ENCODE measurements at regions not wholly inside any gene's neighbourhood (a gene's known extent, or its start where the extent isn't known, plus 50 kb on each side); places are given as distances from the start of the nearest gene placed in this dataset.
"Not testable (repeated sequence)": the region's sequence is repeated elsewhere in the genome, so short reads cannot be mapped to it uniquely, and the experiment has no call there.

- in situ Hi-C loops (cut with HindIII; ENCODE audit: low pct_unique_long_range_greater_than_20kb, low sequenced_read_pairs), result no loop called here
- TF ChIP-seq JUND (IDR thresholded peaks at IDR 0.05; ENCODE audit: low read depth), result no peak
- DNase-seq (ENCODE audit: low read depth in 1 of 2, low spot score in 1 of 2), result no peak
Measured at GRCh38 chr6:73955800-73956199, 259.8 kb downstream of the CD109 start.

- no peak for TF ChIP-seq JUND (IDR thresholded peaks at IDR 0.05; ENCODE audit: low read depth)
- no peak for DNase-seq (ENCODE audit: low read depth in 1 of 2, low spot score in 1 of 2)
- in situ Hi-C loops (cut with HindIII; ENCODE audit: low pct_unique_long_range_greater_than_20kb, low sequenced_read_pairs), result no loop called here
Measured at GRCh38 chr6:73954881-73955280, 258.9 kb downstream of the CD109 start.

DNA sequence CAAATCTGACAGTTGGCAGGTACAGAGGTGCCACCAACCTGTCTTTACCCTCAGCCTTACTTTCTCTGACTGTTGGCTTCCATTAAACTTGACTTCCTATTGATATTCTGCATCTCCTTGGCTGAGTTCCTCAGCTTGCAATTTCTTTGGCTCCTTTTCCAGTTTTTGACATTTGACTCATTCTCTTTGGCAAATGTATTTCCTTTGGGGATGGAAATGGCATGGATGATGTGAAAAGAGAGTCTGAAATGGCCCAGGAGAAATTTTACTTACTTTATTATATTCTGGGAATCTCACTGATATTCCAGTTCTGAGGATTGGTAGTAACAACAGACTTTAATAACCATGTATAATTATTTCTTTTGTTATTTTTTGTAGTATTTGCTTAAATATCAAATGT is 255.2 kb downstream of the CD109 start:
- no peak for DNase-seq (ENCODE audit: low read depth in 1 of 2, low spot score in 1 of 2)
- TF ChIP-seq JUND (IDR thresholded peaks at IDR 0.05; ENCODE audit: low read depth), result no peak
- in situ Hi-C loops (cut with HindIII; ENCODE audit: low pct_unique_long_range_greater_than_20kb, low sequenced_read_pairs), result no loop called here

DNA sequence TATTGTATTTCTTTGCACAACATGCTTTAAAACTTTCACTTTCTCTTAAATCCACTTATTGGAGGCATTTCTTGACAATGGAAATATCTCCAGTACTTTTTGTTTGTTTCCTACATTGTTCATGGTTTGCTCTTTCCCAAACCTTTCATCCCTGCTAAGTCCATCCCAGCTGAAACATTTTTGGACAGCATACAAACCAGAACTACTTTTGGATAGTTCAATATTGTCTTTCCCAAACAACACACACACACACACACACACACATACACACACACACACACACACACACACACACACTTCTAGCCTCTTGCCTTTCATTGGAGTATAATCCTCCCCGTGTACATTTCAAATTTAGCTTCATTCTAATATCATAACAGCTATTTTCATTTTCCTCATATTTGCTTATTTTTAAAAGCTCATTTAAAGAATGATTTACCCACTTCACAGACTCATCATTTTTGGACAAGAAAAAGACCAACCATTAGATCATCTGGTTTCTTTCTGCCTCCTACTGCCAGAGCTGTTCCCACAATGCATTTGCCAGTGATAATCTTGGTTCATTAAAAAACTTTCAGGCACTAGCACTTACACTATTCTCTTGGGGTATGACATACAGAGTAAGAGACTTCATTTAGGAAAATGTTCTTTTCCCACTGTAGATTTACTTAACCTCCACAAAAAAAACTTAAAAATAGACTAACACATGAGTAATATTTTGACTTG is 248.1 kb downstream of the CD109 start:
- DNase-seq (ENCODE audit: low read depth in 1 of 2, low spot score in 1 of 2), result no peak
- no peak for TF ChIP-seq JUND (IDR thresholded peaks at IDR 0.05; ENCODE audit: low read depth)
- in situ Hi-C loops (cut with HindIII; ENCODE audit: low pct_unique_long_range_greater_than_20kb, low sequenced_read_pairs), result no loop called here

- in situ Hi-C loops (cut with HindIII; ENCODE audit: low pct_unique_long_range_greater_than_20kb, low sequenced_read_pairs), result no loop called here
- no peak for TF ChIP-seq JUND (IDR thresholded peaks at IDR 0.05; ENCODE audit: low read depth)
- no peak for DNase-seq (ENCODE audit: low read depth in 1 of 2, low spot score in 1 of 2)
Measured at GRCh38 chr6:73943411-73943810, 247.4 kb downstream of the CD109 start.

DNA sequence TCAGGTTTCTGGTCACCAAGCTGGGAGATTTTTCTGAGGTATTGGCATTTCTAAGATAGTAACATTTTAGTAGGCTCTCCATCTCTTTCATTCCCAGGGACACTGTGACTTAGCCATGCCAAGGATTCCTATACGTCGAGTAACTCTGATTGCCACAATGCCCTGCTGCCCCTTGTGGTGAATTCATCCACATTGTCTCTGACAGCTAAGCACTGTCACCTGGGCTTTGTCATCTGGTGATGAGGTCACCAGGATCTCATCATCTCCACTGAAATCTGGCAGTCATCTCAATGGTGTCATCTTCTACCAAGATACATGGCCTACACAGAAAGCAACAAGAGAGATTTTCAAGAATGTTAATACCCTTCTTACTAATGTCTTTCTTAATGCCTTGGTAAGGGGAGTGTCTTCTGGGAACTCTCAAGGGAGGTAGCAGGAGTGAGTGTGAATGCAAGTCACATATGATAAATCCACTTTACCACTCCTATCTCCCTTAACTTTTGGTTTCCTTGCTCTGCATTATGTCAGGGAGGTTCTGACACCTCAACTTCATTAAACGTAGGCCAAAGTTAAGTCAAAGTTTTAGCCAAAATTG is 246.7 kb downstream of the CD109 start:
- TF ChIP-seq JUND (IDR thresholded peaks at IDR 0.05; ENCODE audit: low read depth), result no peak
- DNase-seq (ENCODE audit: low read depth in 1 of 2, low spot score in 1 of 2), result peak in 1 of 2 experiments; percentile 5
- in situ Hi-C loops (cut with HindIII; ENCODE audit: low pct_unique_long_range_greater_than_20kb, low sequenced_read_pairs), result no loop called here

DNA sequence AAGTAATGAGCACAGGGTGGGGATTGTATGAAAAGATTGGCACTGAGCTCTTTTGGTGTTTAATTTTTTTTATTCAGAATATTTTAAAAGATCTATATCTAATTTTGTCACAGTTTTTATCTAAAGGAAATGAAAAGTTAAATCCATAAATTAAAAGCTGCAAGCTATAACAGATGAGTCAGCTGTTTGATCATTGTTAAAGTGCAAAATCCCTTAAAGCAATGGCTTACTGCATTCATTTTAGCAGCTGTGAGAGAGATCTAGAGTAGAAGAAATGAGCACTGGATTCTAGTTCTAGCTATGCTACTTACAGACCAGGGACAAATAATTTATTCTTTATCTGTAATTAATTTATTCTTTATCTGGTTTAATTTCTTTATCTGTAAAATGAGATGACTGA is 245.9 kb downstream of the CD109 start:
- DNase-seq (ENCODE audit: low read depth in 1 of 2, low spot score in 1 of 2), result no peak
- TF ChIP-seq JUND (IDR thresholded peaks at IDR 0.05; ENCODE audit: low read depth), result no peak
- in situ Hi-C loops (cut with HindIII; ENCODE audit: low pct_unique_long_range_greater_than_20kb, low sequenced_read_pairs), result no loop called here

DNA sequence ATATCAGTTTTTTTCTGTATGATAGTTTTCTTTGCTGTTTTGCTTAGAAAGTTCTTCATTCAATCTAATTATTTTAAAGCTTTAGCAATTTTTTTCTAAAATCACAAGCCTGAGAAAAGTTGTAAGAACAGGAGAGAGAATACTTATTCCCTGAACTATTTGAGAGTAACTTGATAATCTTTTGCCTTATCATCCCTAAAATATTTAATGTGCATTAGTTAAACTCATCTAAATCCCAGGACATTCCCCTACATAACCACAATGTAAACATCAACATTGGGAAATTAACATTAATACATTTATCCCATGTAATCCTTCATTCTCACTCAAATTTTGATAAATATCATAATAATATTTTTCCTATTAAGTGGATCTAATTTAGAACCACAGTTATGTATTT is 241.8 kb downstream of the CD109 start:
- TF ChIP-seq JUND (IDR thresholded peaks at IDR 0.05; ENCODE audit: low read depth), result no peak
- in situ Hi-C loops (cut with HindIII; ENCODE audit: low pct_unique_long_range_greater_than_20kb, low sequenced_read_pairs), result no loop called here

DNA sequence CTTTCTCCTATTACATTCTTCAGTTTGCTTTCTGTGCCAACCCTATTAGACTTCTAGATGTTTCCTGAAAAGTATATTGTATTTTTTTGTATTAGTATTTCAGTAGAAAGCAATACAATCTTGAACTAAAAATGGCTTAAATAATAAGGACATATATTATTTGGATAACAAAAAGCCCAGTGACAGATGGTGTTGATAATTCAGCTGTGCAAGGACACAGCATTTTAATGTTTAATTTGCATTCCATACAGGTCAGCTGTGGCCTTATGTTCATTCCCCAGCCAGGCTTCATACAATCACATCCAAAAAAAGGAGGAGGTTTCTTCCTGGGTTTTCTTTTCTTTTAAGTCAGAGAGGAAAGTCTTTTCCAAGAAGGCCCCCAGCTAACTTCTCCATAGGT is 236.9 kb downstream of the CD109 start:
- in situ Hi-C loops (cut with HindIII; ENCODE audit: low pct_unique_long_range_greater_than_20kb, low sequenced_read_pairs), result no loop called here
- no peak for DNase-seq (ENCODE audit: low read depth in 1 of 2, low spot score in 1 of 2)
- no peak for TF ChIP-seq JUND (IDR thresholded peaks at IDR 0.05; ENCODE audit: low read depth)

More for the DNA sequence above, 241.8 kb downstream of the CD109 start:
- no peak for DNase-seq (ENCODE audit: low read depth in 1 of 2, low spot score in 1 of 2)

- no peak for DNase-seq (ENCODE audit: low read depth in 1 of 2, low spot score in 1 of 2)
- in situ Hi-C loops (cut with HindIII; ENCODE audit: low pct_unique_long_range_greater_than_20kb, low sequenced_read_pairs), result no loop called here
Measured at GRCh38 chr6:73929405-73929804, 233.4 kb downstream of the CD109 start.

DNA sequence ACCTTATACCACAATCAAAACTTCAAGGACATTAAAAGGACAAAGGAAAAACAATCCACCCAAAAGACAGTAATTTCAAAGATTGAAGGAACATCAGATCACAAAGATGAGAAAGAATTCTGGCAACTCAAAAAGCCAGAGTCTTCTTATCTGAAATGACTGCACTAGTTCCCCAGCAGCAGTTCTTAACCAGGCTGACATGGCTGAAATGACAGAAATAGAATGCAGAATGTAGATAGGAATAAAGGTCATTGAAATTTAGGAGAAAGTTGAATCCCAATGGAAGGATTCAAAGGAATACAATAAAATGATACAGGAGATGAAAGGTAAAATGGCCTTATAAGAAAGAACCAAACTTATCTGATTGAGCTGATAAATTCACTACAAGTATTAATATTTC is 231.4 kb downstream of the CD109 start:
- TF ChIP-seq JUND (IDR thresholded peaks at IDR 0.05; ENCODE audit: low read depth), result no peak
- no peak for DNase-seq (ENCODE audit: low read depth in 1 of 2, low spot score in 1 of 2)
- in situ Hi-C loops (cut with HindIII; ENCODE audit: low pct_unique_long_range_greater_than_20kb, low sequenced_read_pairs), result no loop called here

More at GRCh38 chr6:73929405-73929804, 233.4 kb downstream of the CD109 start:
- TF ChIP-seq JUND (IDR thresholded peaks at IDR 0.05; ENCODE audit: low read depth), result no peak

DNA sequence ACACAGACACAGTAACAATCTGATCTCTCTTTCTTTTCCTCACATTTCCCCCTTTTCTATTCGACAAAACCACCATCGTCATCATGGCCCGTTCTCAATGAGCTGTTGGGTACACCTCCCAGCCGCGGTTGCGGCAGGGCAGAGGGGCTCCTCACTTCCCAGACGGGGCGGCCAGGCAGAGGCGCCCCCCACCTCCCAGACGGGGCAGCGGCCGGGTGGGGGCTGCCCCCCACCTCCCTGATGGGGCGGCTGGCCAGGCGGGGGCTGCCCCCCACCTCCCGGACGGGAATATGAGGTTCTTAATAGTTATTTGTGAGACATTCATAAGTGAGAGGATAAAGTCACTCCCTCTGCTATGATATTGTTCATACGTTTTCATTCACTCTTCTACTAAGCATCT is 229.7 kb downstream of the CD109 start:
- in situ Hi-C loops (cut with HindIII; ENCODE audit: low pct_unique_long_range_greater_than_20kb, low sequenced_read_pairs); DNase-seq (ENCODE audit: low read depth in 1 of 2, low spot score in 1 of 2): not testable (repeated sequence)

- in situ Hi-C loops (cut with HindIII; ENCODE audit: low pct_unique_long_range_greater_than_20kb, low sequenced_read_pairs), result no loop called here
- no peak for DNase-seq (ENCODE audit: low read depth in 1 of 2, low spot score in 1 of 2)
- no peak for TF ChIP-seq JUND (IDR thresholded peaks at IDR 0.05; ENCODE audit: low read depth)
Measured at GRCh38 chr6:73923905-73924485, 228.0 kb downstream of the CD109 start.
